ENCODE measurements at regions not wholly inside any gene's neighbourhood (a gene's known extent, or its start where the extent isn't known, plus 50 kb on each side); places are given as distances from the start of the nearest gene placed in this dataset.

DNA sequence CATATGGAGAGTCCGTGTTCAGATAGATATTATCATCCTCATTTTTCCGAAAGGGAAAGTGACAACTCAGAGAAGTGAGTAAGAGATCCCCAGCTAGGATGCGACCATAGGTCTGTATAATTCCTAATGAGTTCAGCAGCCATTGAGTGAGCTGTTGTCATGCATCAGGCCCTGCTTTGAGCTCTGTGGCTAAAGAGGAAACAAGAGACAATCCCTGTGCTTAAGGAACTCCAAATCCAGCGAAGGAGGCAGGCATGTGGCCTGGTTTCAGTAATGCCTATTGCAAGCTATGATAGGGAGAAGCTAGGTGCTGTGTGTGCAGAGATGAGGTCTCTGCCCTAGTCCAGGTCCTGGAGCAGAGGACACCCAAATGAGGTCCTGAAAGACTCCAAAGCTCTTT is 192.8 kb downstream of the ACTL7B start:
- intact Hi-C loops (cut with micrococcal nuclease), result no loop called here
- CTCF ChIA-PET, result no interaction called here
- dilution Hi-C loops (cut with MboI; ENCODE audit: extremely low pct_ligation_motif_present, low sequenced_read_pairs), result no loop called here

More for the DNA sequence above, 192.8 kb downstream of the ACTL7B start:
- H3K4me2 ChIP-seq (ENCODE audit: insufficient read depth, low read length), result no peak overlapping the region
- H3K27me3 ChIP-seq (ENCODE audit: control insufficient read depth in 2 of 2, insufficient read depth in 2 of 2, low read length in 2 of 2), result no peaks in the 10 kb centered on the region
- no peak overlapping the region for H3K27ac ChIP-seq (ENCODE audit: insufficient read depth, low read depth, low read length)
- no peaks in the 10 kb centered on the region for H3K9me1 ChIP-seq (replicated peaks; ENCODE audit: control insufficient read depth, extremely low read depth, insufficient read depth, low read length)
- no peak overlapping the region for H3K4me3 ChIP-seq (replicated peaks in 1 of 3; ENCODE audit: insufficient read depth in 1 of 3, low read depth in 1 of 3, low read length in 3 of 3)
- no peak for DNase-seq (ENCODE audit: low read depth, low spot score)
- no peak overlapping the region for H3K9ac ChIP-seq (replicated peaks; ENCODE audit: extremely low read depth, insufficient read depth, low read length)
- no peaks in the 10 kb centered on the region for H4K20me1 ChIP-seq (replicated peaks; ENCODE audit: control insufficient read depth, extremely low read depth, insufficient read depth, low read length)
- no peak overlapping the region for H2AFZ ChIP-seq (ENCODE audit: low read depth, low read length)
- POLR2A ChIA-PET, result no interaction called here
- no peak for TF ChIP-seq MAX (IDR thresholded peaks at IDR 0.05; ENCODE audit: insufficient read depth, insufficient read length)
- TF ChIP-seq, protein P1, sequence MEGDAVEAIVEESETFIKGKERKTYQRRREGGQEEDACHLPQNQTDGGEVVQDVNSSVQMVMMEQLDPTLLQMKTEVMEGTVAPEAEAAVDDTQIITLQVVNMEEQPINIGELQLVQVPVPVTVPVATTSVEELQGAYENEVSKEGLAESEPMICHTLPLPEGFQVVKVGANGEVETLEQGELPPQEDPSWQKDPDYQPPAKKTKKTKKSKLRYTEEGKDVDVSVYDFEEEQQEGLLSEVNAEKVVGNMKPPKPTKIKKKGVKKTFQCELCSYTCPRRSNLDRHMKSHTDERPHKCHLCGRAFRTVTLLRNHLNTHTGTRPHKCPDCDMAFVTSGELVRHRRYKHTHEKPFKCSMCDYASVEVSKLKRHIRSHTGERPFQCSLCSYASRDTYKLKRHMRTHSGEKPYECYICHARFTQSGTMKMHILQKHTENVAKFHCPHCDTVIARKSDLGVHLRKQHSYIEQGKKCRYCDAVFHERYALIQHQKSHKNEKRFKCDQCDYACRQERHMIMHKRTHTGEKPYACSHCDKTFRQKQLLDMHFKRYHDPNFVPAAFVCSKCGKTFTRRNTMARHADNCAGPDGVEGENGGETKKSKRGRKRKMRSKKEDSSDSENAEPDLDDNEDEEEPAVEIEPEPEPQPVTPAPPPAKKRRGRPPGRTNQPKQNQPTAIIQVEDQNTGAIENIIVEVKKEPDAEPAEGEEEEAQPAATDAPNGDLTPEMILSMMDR (IDR thresholded peaks at IDR 0.05; ENCODE audit: extremely low read depth in 1 of 2, insufficient read depth in 1 of 2, low read depth in 1 of 2, low read length in 2 of 2), result no peak
- no peak for TF ChIP-seq POLR2A (IDR thresholded peaks at IDR 0.05; ENCODE audit: low read depth, low read length)
- no peak for TF ChIP-seq MYC (IDR thresholded peaks at IDR 0.05; ENCODE audit: low read depth, low read length)
- no peak for TF ChIP-seq POLR2AphosphoS5 (IDR thresholded peaks at IDR 0.05; ENCODE audit: insufficient read depth, low read depth, low read length)
- TF ChIP-seq JUN (IDR thresholded peaks at IDR 0.05; ENCODE audit: borderline replicate concordance, insufficient read depth, insufficient read length, low read depth), result no peak
- no peak for TF ChIP-seq GATA2 (IDR thresholded peaks at IDR 0.05; ENCODE audit: insufficient read depth, insufficient read length, low read depth, low read length)
- TF ChIP-seq FOS (IDR thresholded peaks at IDR 0.05; ENCODE audit: borderline replicate concordance, insufficient read depth, low read length), result no peak
- TF ChIP-seq EZH2 (IDR thresholded peaks at IDR 0.05; ENCODE audit: borderline replicate concordance, low read depth, low read length, severe bottlenecking), result no peak
- no peaks in the 10 kb centered on the region for H3K79me2 ChIP-seq (ENCODE audit: control insufficient read depth, insufficient read depth, low read length)
- no peak for FAIRE-seq
- BruUV-seq (replicated peaks), result no TSS peak
- H3K36me3 ChIP-seq (ENCODE audit: control insufficient read depth in 2 of 2, extremely low read depth in 1 of 2, insufficient read depth in 2 of 2, low read length in 2 of 2), result no peaks in the 10 kb centered on the region
- H3K4me1 ChIP-seq (ENCODE audit: control insufficient read depth, extremely low read depth, insufficient read depth, low read length), result no peaks in the 10 kb centered on the region
- H3K9me3 ChIP-seq (replicated peaks; ENCODE audit: control insufficient read depth, insufficient read depth, low read length), result no peaks in the 10 kb centered on the region

All from endothelial cell of umbilical vein (primary cell).